GM12878 (cell line): ENCODE measurements at regions not wholly inside any gene's neighbourhood (a gene's known extent, or its start where the extent isn't known, plus 50 kb on each side); places are given as distances from the start of the nearest gene placed in this dataset.
"Not testable (repeated sequence)": the region's sequence is repeated elsewhere in the genome, so short reads cannot be mapped to it uniquely, and the experiment has no call there.

Experiments
- ATAC-seq: fragments of 200-7000 bp; cut with Tn5 transposase; 3 replicates; pipeline ENCODE4 v1.9.1; 2020; ENCODE audit warnings: mild to moderate bottlenecking, moderate library complexity
- BruUV-seq: library from RNA; stranded (reverse); fragments of 400-500 nt; replicated peaks from 2 replicates; lab custom pipeline; 2021; lab: Mats Ljungman, UMichigan
- CTCF ChIA-PET: fragments of 300-600 bp; sonication (Branson Sonifier 250); formaldehyde crosslinking; extraction: SDS; loops from one replicate; lab custom pipeline; 2021; ENCODE audit warnings: inconsistent platforms; lab: Yijun Ruan, JAX
- POLR2A ChIA-PET: fragments of 350-600 bp; formaldehyde crosslinking; extraction: SDS; loops from one replicate; lab custom pipeline; 2021; ENCODE audit warnings: inconsistent platforms; lab: Charles Lee
- RAD21 ChIA-PET: fragments of 300-600 bp; sonication (Branson Sonifier 250); formaldehyde crosslinking; loops from one replicate; lab custom pipeline; 2023; ENCODE audit warnings: antibody characterized with exemption; ENCODE audit not compliant: unreplicated experiment; lab: Charles Lee
- SMC1A ChIA-PET: fragments of 300-600 bp; sonication (Branson Sonifier 250); formaldehyde crosslinking; loops from one replicate; lab custom pipeline; 2023; ENCODE audit not compliant: unreplicated experiment, uncharacterized antibody; lab: Charles Lee
- DNase-seq: peaks from one replicate; pipeline ENCODE4 v3.0.0-alpha.2; 2011; ENCODE audit warnings: low read depth, low spot score
- FAIRE-seq: peaks from 3 replicates; lab custom pipeline; 2011; peaks lifted over from hg19 to GRCh38; lab: Jason Lieb, UNC
- H2AFZ ChIP-seq: 2 replicates; pipeline ENCODE4 v1.6.0; 2011; ENCODE audit warnings: low read depth, low read length, control low read depth; ENCODE audit not compliant: control insufficient read depth
- H3K27ac ChIP-seq: 2 replicates; pipeline ENCODE4 v1.5.1; 2011; ENCODE audit warnings: control low read depth; ENCODE audit not compliant: control insufficient read depth, insufficient read depth
- H3K27me3 ChIP-seq, 2 experiments: replicated peaks in 1 of 2; 2 replicates each; pipeline versions ENCODE4 v1.6.0 to v1.6.1; 2011; ENCODE audit warnings: low read length in 1 of 2; ENCODE audit not compliant: control insufficient read depth in 2 of 2, insufficient read depth in 2 of 2
- H3K36me3 ChIP-seq, 2 experiments: 2 replicates each; pipeline ENCODE4 v1.5.1; 2011; ENCODE audit warnings: low read length in 1 of 2; ENCODE audit not compliant: control insufficient read depth in 2 of 2, insufficient read depth in 2 of 2
- H3K4me1 ChIP-seq: 2 replicates; pipeline ENCODE4 v1.6.1; 2011; ENCODE audit warnings: mild to moderate bottlenecking, low read length, moderate library complexity, mixed read lengths; ENCODE audit not compliant: control insufficient read depth, insufficient read depth
- H3K4me2 ChIP-seq: 2 replicates; pipeline ENCODE4 v1.6.0; 2011; ENCODE audit warnings: control low read depth; ENCODE audit not compliant: control insufficient read depth, insufficient read depth
- H3K4me3 ChIP-seq: fragments of 200-600 bp; sonication (generic); 2 replicates; pipeline ENCODE4 v1.5.1; 2016
- H3K79me2 ChIP-seq: 2 replicates; pipeline ENCODE4 v1.6.0; 2011; ENCODE audit warnings: low read length; ENCODE audit not compliant: control insufficient read depth, insufficient read depth
- H3K9ac ChIP-seq: 2 replicates; pipeline ENCODE4 v1.8.0; 2011; ENCODE audit warnings: low read length, control low read depth, mixed read lengths; ENCODE audit not compliant: control insufficient read depth, insufficient read depth
- H3K9me3 ChIP-seq: replicated peaks from 3 replicates; pipeline ENCODE4 v1.5.1; 2011; ENCODE audit warnings: mild to moderate bottlenecking, low read length; ENCODE audit not compliant: control insufficient read depth, insufficient read depth
- H4K20me1 ChIP-seq: 2 replicates; pipeline ENCODE4 v1.6.0; 2011; ENCODE audit not compliant: control insufficient read depth, insufficient read depth
- BACH1 ChIP-seq: fragments of 450-650 bp; IDR thresholded peaks from 2 replicates; pipeline ENCODE4 v1.6.1; 2017; ENCODE audit warnings: mild to moderate bottlenecking, borderline replicate concordance
- BCL11A ChIP-seq: IDR thresholded peaks from 2 replicates; pipeline ENCODE4 v1.6.1; 2011; ENCODE audit warnings: low read depth, low read length
- FOS ChIP-seq: IDR thresholded peaks from 3 replicates; pipeline ENCODE4 v1.6.1; 2011; ENCODE audit warnings: borderline replicate concordance; ENCODE audit not compliant: insufficient read length; ENCODE audit errors: extremely low read depth
- KLF5 ChIP-seq: fragments of 450-650 bp; IDR thresholded peaks from 2 replicates; pipeline ENCODE4 v1.6.1; 2014; ENCODE audit warnings: mild to moderate bottlenecking; ENCODE audit not compliant: partially characterized antibody
- ZNF592 ChIP-seq: fragments of 450-650 bp; IDR thresholded peaks from 2 replicates; pipeline ENCODE4 v1.6.1; 2017; ENCODE audit warnings: mild to moderate bottlenecking, moderate library complexity
- WGBS: methylation state at CpG from one replicate; pipeline ENCODE4 v1.1.6; 2016; ENCODE audit warnings: low lambda C conversion rate; ENCODE audit not compliant: insufficient replicate concordance, insufficient coverage; ENCODE audit errors: missing lambda C conversion rate; 5-methylcytosine and 5-hydroxymethylcytosine counted together
- in situ Hi-C: fragments of 300-500 bp; cut with MboI; formaldehyde crosslinking; loops from 9 replicates; pipeline ENCODE4 v1.14.3; 2018; ENCODE audit warnings: mixed read lengths
- intact Hi-C: fragments of 100-400 bp; cut with micrococcal nuclease; formaldehyde crosslinking; loops from one replicate; pipeline ENCODE4 v1.14.2; 2022; ENCODE audit not compliant: unreplicated experiment
- TF ChIP-seq, protein P1 (sequence below): fragments of 450-650 bp; formaldehyde crosslinking; IDR thresholded peaks from 2 replicates; pipeline ENCODE4 v1.4.0; 2020; ENCODE audit warnings: mild to moderate bottlenecking, moderate library complexity

- BruUV-seq: no TSS peak
- no peak overlapping the region for H2AFZ ChIP-seq
- RAD21 ChIA-PET: no interaction called here
- intact Hi-C loops: no loop called here
- no peaks in the 10 kb centered on the region for H3K36me3 ChIP-seq
- H3K4me1 ChIP-seq: no peaks in the 10 kb centered on the region
- CTCF ChIA-PET: no interaction called here
- no peak overlapping the region for H3K27ac ChIP-seq
- no peaks in the 10 kb centered on the region for H3K79me2 ChIP-seq
- TF ChIP-seq, protein P1, sequence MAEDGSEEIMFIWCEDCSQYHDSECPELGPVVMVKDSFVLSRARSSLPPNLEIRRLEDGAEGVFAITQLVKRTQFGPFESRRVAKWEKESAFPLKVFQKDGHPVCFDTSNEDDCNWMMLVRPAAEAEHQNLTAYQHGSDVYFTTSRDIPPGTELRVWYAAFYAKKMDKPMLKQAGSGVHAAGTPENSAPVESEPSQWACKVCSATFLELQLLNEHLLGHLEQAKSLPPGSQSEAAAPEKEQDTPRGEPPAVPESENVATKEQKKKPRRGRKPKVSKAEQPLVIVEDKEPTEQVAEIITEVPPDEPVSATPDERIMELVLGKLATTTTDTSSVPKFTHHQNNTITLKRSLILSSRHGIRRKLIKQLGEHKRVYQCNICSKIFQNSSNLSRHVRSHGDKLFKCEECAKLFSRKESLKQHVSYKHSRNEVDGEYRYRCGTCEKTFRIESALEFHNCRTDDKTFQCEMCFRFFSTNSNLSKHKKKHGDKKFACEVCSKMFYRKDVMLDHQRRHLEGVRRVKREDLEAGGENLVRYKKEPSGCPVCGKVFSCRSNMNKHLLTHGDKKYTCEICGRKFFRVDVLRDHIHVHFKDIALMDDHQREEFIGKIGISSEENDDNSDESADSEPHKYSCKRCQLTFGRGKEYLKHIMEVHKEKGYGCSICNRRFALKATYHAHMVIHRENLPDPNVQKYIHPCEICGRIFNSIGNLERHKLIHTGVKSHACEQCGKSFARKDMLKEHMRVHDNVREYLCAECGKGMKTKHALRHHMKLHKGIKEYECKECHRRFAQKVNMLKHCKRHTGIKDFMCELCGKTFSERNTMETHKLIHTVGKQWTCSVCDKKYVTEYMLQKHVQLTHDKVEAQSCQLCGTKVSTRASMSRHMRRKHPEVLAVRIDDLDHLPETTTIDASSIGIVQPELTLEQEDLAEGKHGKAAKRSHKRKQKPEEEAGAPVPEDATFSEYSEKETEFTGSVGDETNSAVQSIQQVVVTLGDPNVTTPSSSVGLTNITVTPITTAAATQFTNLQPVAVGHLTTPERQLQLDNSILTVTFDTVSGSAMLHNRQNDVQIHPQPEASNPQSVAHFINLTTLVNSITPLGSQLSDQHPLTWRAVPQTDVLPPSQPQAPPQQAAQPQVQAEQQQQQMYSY (CRISPR knock-in tag): no peak
- TF ChIP-seq BACH1: no peak
- no peak for TF ChIP-seq FOS
- TF ChIP-seq KLF5: no peak
- no peak for TF ChIP-seq ZNF592
- TF ChIP-seq BCL11A: no peak
- TF ChIP-seq, all 136 proteins: peak for 0
- no peak for ATAC-seq
- ChIA-PET SMC1A (no interaction called here), POLR2A (no interaction called here)
- Histone ChIP-seq H4K20me1 (no peaks in the 10 kb centered on the region), H3K4me2 (no peak overlapping the region), H3K9me3 (no peaks in the 10 kb centered on the region), H3K4me3 (no peak overlapping the region), H3K9ac (no peak overlapping the region), H3K27me3 (no peaks in the 10 kb centered on the region)
- no peak for FAIRE-seq
- in situ Hi-C loops: no loop called here
- 62% methylated on average over 12 of the region's 12 CpGs for WGBS
- DNase-seq: no peak
These were observed 121.3 kb upstream of the ALDH3B2 start for GRCh38 chr11:67795746-67796145.

- H3K9ac ChIP-seq, SMC1A ChIA-PET, BruUV-seq, H3K4me2 ChIP-seq, ATAC-seq, H3K79me2 ChIP-seq, intact Hi-C loops, H3K9me3 ChIP-seq, H2AFZ ChIP-seq, DNase-seq, H4K20me1 ChIP-seq, H3K4me1 ChIP-seq, H3K27ac ChIP-seq, H3K36me3 ChIP-seq, H3K27me3 ChIP-seq, H3K4me3 ChIP-seq, in situ Hi-C loops, FAIRE-seq, POLR2A ChIA-PET: not testable (repeated sequence)
- ChIA-PET RAD21 (interaction anchor here (1.1 kb wide), 1 partner anchor 217 kb away, joined by 3 read pairs; no protein-coding TSS in a partner anchor), CTCF (interaction anchor here (1.4 kb wide), 1 partner anchor 413 kb away, joined by 3 read pairs; no protein-coding TSS in a partner anchor)
- 71% methylated on average over 4 of the region's 8 CpGs for WGBS
These were observed 119.3 kb upstream of the ALDH3B2 start for GRCh38 chr11:67793750-67794149.
